Thyroid gland (tissue), 4 donors: ENCODE measurements at regions not wholly inside any gene's neighbourhood (a gene's known extent, or its start where the extent isn't known, plus 50 kb on each side); places are given as distances from the start of the nearest gene placed in this dataset.

Experiments
- DNase-seq, 2 donors: peaks; one replicate each; pipeline ENCODE4 v3.0.0-alpha.2; 2019
- H3K27ac ChIP-seq, 3 donors: fragments of 200-600 bp; sonication (generic); 1 replicate in 2 of 3; 2 replicates in 1 of 3; pipeline ENCODE4 v1.5.1; 2016 to 2019; ENCODE audit warnings: mild to moderate bottlenecking in 1 of 3, moderate library complexity in 1 of 3
- H3K27me3 ChIP-seq: fragments of 200-600 bp; sonication (generic); one replicate; pipeline ENCODE4 v1.5.1; 2019
- H3K36me3 ChIP-seq, 2 donors: fragments of 200-600 bp; sonication (generic); one replicate each; pipeline ENCODE4 v1.5.1; 2016 to 2019
- H3K4me1 ChIP-seq, 2 donors: fragments of 200-600 bp; sonication (generic); one replicate each; pipeline ENCODE4 v1.5.1; 2017 to 2019
- H3K4me3 ChIP-seq, 3 donors: fragments of 200-600 bp; sonication (generic); replicated peaks in 1 of 3; 1 replicate in 2 of 3; 2 replicates in 1 of 3; pipeline ENCODE4 v1.5.1; 2016; ENCODE audit warnings: mild to moderate bottlenecking in 1 of 3
- H3K9me3 ChIP-seq: fragments of 200-600 bp; sonication (generic); one replicate; pipeline ENCODE4 v1.5.1; 2017
- POLR2A ChIP-seq, 2 donors: fragments of 450-650 bp; IDR thresholded peaks; one replicate each; pipeline ENCODE4 v1.6.1; 2017; ENCODE audit warnings: antibody characterized with exemption in 2 of 2, mild to moderate bottlenecking in 2 of 2, moderate library complexity in 1 of 2
- WGBS, 2 donors: methylation state at CpG; one replicate each; pipeline ENCODE4 v1.1.5; 2017; 5-methylcytosine and 5-hydroxymethylcytosine counted together
- intact Hi-C: fragments of 100-400 bp; cut with DNase I; formaldehyde crosslinking; loops from one replicate; pipeline ENCODE4 v1.15.1; 2023
- TF ChIP-seq, protein P1 (sequence below), 6 experiments: fragments of 200-600 bp in 3 of 6; fragments of 450-650 bp in 3 of 6; sonication (generic) in 3 of 6; IDR thresholded peaks; one replicate each; pipeline ENCODE4 v1.5.1; 2016 to 2019; ENCODE audit warnings: antibody characterized with exemption in 6 of 6, mild to moderate bottlenecking in 2 of 6, inconsistent platforms in 1 of 6, moderate library complexity in 1 of 6

DNA sequence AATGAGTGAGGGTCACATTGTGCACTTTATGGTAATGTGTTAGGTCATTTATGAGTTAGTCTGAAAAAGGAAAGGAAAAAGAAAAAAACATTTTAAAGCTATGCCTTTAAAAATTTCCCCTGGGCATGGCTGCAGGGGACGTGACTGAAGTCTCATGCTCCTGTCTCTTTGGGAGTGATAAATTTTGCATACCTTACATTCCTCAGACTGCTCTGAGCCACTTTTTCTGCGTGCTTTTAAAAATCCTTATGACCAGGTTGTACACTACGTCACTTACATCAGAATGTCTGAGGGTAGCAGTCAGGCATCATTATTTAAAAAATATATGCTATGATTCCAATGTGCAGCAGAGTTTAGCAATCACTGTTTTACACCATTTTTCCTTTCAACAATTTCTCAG is 121.2 kb downstream of the RFPL4B start:
- no peak overlapping the region for H3K27ac ChIP-seq
- 48 to 54% methylated on average over 3 of the region's 3 CpGs for WGBS, 2 donors
- H3K4me3 ChIP-seq: no peak overlapping the region
- H3K4me1 ChIP-seq: no peaks in the 10 kb centered on the region
- H3K9me3 ChIP-seq: no peaks in the 10 kb centered on the region
- no peak for DNase-seq
- intact Hi-C loops: no loop called here
- H3K27me3 ChIP-seq: no peaks in the 10 kb centered on the region
- no peaks in the 10 kb centered on the region for H3K36me3 ChIP-seq
- TF ChIP-seq POLR2A (IDR thresholded peaks at IDR 0.05): no peak
- TF ChIP-seq, protein P1, sequence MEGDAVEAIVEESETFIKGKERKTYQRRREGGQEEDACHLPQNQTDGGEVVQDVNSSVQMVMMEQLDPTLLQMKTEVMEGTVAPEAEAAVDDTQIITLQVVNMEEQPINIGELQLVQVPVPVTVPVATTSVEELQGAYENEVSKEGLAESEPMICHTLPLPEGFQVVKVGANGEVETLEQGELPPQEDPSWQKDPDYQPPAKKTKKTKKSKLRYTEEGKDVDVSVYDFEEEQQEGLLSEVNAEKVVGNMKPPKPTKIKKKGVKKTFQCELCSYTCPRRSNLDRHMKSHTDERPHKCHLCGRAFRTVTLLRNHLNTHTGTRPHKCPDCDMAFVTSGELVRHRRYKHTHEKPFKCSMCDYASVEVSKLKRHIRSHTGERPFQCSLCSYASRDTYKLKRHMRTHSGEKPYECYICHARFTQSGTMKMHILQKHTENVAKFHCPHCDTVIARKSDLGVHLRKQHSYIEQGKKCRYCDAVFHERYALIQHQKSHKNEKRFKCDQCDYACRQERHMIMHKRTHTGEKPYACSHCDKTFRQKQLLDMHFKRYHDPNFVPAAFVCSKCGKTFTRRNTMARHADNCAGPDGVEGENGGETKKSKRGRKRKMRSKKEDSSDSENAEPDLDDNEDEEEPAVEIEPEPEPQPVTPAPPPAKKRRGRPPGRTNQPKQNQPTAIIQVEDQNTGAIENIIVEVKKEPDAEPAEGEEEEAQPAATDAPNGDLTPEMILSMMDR (IDR thresholded peaks at IDR 0.05): no peak

DNA sequence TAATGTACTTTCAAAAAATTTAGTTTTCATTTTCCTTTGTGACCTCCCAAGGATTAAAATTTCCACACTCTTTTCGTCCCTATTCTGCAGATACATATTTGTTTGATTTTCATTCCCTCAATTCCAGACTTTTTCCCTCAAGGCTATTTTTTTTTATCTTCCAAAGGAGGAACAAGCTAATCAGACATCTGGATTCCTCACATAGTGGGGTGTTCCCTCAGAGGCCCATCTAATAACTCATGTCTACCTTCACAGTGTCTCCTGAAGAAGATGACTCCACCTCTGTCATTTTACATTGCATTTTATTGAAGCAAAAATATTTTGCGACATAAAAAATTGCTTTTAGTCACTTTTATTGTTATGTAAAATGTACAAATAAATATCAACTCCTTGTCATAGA is 122.2 kb downstream of the RFPL4B start:
- Histone ChIP-seq H3K36me3 (no peaks in the 10 kb centered on the region), H3K27ac (no peak overlapping the region), H3K27me3 (no peaks in the 10 kb centered on the region), H3K4me3 (no peak overlapping the region), H3K4me1 (no peaks in the 10 kb centered on the region), H3K9me3 (no peaks in the 10 kb centered on the region)
- WGBS, 2 donors: 89% methylated on average over 2 of the region's 2 CpGs
- no peak for TF ChIP-seq POLR2A (IDR thresholded peaks at IDR 0.05)
- TF ChIP-seq, protein P1 (IDR thresholded peaks at IDR 0.05): no peak
- DNase-seq: no peak
- intact Hi-C loops: no loop called here

DNA sequence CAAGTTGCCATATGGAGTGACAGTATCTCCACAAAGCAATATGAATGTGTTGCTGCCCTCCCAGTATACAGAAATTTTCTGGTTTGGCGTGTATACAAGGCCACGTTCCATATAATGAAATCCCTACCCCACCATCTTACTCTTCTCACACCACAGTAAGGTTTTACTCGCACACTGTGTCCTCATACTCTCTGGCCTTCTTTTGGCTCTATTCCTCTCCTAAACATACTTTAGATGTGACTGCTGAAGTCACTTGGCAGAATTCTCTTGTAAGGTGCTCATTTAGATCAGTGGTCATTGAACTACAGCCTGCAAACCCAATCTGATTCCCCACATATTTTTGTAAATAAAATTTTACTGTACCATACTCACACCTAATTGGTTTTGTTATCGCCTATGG is 123.2 kb downstream of the RFPL4B start:
- H3K4me3 ChIP-seq: no peak overlapping the region
- 94 to 96% methylated on average over 4 of the region's 4 CpGs for WGBS, 2 donors
- H3K27ac ChIP-seq: no peak overlapping the region
- intact Hi-C loops: no loop called here
- H3K27me3 ChIP-seq: no peaks in the 10 kb centered on the region
- DNase-seq: no peak
- no peaks in the 10 kb centered on the region for H3K9me3 ChIP-seq
- no peaks in the 10 kb centered on the region for H3K4me1 ChIP-seq
- TF ChIP-seq, protein P1 (IDR thresholded peaks at IDR 0.05): no peak
- no peak for TF ChIP-seq POLR2A (IDR thresholded peaks at IDR 0.05)
- no peaks in the 10 kb centered on the region for H3K36me3 ChIP-seq

DNA sequence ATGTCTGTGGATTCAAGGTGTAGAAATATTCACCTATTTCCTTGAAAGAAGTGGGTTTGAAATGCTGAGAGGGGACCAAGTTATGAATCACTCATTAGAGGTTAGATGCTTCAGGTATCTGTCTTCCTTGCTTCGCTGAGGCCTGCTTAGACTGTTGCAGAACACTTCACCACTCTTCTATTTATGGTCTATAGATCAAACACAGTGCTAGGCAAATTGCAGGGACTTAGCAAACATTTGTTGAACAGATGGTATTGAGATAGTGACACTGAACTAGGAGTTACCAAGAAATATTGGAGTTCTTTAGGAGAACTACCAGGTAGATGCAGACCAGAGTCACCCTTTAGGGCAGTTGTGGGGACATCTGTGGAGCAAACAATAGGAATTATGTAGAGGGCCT is 123.8 kb downstream of the RFPL4B start:
- no peak overlapping the region for H3K27ac ChIP-seq
- H3K9me3 ChIP-seq: no peaks in the 10 kb centered on the region
- no peak for DNase-seq
- no peaks in the 10 kb centered on the region for H3K36me3 ChIP-seq
- no peak overlapping the region for H3K4me3 ChIP-seq
- intact Hi-C loops: no loop called here
- H3K4me1 ChIP-seq: no peaks in the 10 kb centered on the region
- WGBS, 2 donors: 83 to 86% methylated on average over 1 of the region's 1 CpG
- TF ChIP-seq POLR2A (IDR thresholded peaks at IDR 0.05): no peak
- TF ChIP-seq, protein P1 (IDR thresholded peaks at IDR 0.05): no peak
- no peaks in the 10 kb centered on the region for H3K27me3 ChIP-seq

DNA sequence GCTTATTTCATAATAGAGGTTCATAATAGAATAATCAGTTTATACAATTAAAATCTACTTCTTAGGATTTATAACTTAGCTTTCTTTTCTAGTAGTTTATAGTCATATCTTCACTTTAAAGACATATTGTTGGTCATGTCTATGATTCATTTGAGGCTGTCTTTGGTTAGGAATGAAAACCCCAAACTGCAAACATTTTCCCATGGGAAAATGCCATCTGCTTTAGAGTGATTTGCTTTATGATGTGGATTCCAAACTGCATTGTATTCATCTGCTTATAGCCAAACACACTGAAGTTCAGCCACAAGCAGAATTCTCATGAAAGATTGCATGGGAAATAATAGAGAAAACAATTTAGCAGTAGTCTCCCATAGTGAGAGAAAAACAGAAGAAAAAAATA is 128.0 kb downstream of the RFPL4B start:
- H3K4me1 ChIP-seq: no peaks in the 10 kb centered on the region
- H3K27me3 ChIP-seq: no peaks in the 10 kb centered on the region
- no peak overlapping the region for H3K27ac ChIP-seq
- no peak for DNase-seq
- no peak overlapping the region for H3K4me3 ChIP-seq
- TF ChIP-seq, protein P1 (IDR thresholded peaks at IDR 0.05): no peak
- no peak for TF ChIP-seq POLR2A (IDR thresholded peaks at IDR 0.05)
- intact Hi-C loops: no loop called here
- H3K36me3 ChIP-seq: no peaks in the 10 kb centered on the region
- no peaks in the 10 kb centered on the region for H3K9me3 ChIP-seq
